Hepatocyte (in vitro differentiated cells): ENCODE measurements at regions not wholly inside any gene's neighbourhood (a gene's known extent, or its start where the extent isn't known, plus 50 kb on each side); places are given as distances from the start of the nearest gene placed in this dataset.

ENCODE experiments used
- DNase-seq: peaks from one replicate; pipeline ENCODE4 v3.0.0-alpha.2; 2016; ENCODE audit warnings: low spot score
- H2AFZ ChIP-seq: fragments of 200-600 bp; sonication (generic); 2 replicates; pipeline ENCODE4 v1.6.0; 2016; ENCODE audit warnings: antibody characterized with exemption, mild to moderate bottlenecking
- H3K27ac ChIP-seq: fragments of 200-600 bp; sonication (generic); 2 replicates; pipeline ENCODE4 v1.5.1; 2016; ENCODE audit warnings: mild to moderate bottlenecking
- H3K27me3 ChIP-seq: fragments of 200-600 bp; sonication (generic); 2 replicates; pipeline ENCODE4 v1.6.1; 2016
- H3K36me3 ChIP-seq: fragments of 200-600 bp; sonication (generic); replicated peaks from 2 replicates; pipeline ENCODE4 v1.5.1; 2016; ENCODE audit warnings: low read depth; ENCODE audit not compliant: insufficient read depth
- H3K4me1 ChIP-seq: fragments of 200-600 bp; sonication (generic); 2 replicates; pipeline ENCODE4 v1.5.1; 2016; ENCODE audit warnings: mild to moderate bottlenecking, moderate library complexity; ENCODE audit not compliant: insufficient read depth
- H3K4me2 ChIP-seq: fragments of 200-600 bp; sonication (generic); 2 replicates; pipeline ENCODE4 v1.6.0; 2016
- H3K4me3 ChIP-seq: fragments of 200-600 bp; sonication (generic); 2 replicates; pipeline ENCODE4 v1.5.1; 2016; ENCODE audit warnings: mild to moderate bottlenecking
- H3K79me2 ChIP-seq: fragments of 200-600 bp; sonication (generic); 2 replicates; pipeline ENCODE4 v1.6.0; 2017; ENCODE audit warnings: mild to moderate bottlenecking
- H3K9me2 ChIP-seq: fragments of 200-600 bp; sonication (generic); replicated peaks from 2 replicates; pipeline ENCODE4 v1.6.0; 2017; ENCODE audit warnings: mild to moderate bottlenecking; ENCODE audit not compliant: insufficient read depth
- H3K9me3 ChIP-seq: fragments of 200-600 bp; sonication (generic); 2 replicates; pipeline ENCODE4 v1.5.1; 2016; ENCODE audit warnings: low read depth, mild to moderate bottlenecking
- H4K20me1 ChIP-seq: fragments of 200-600 bp; sonication (generic); 2 replicates; pipeline ENCODE4 v1.6.0; 2016; ENCODE audit warnings: mild to moderate bottlenecking; ENCODE audit not compliant: insufficient read depth, poor library complexity, severe bottlenecking
- CTCF ChIP-seq: fragments of 200-600 bp; sonication (generic); IDR thresholded peaks from 2 replicates; pipeline ENCODE4 v1.5.1; 2016; ENCODE audit warnings: antibody characterized with exemption, mild to moderate bottlenecking; ENCODE audit not compliant: poor library complexity
- EZH2 ChIP-seq: fragments of 200-600 bp; sonication (generic); IDR thresholded peaks from 2 replicates; pipeline ENCODE4 v1.6.1; 2016; ENCODE audit warnings: antibody characterized with exemption, mild to moderate bottlenecking, borderline replicate concordance
- EZH2phosphoT487 ChIP-seq: fragments of 200-600 bp; sonication (generic); IDR thresholded peaks from one replicate; pipeline ENCODE4 v1.6.1; 2018; ENCODE audit warnings: antibody characterized with exemption, mild to moderate bottlenecking, low read depth, moderate library complexity; ENCODE audit not compliant: unreplicated experiment, severe bottlenecking
- WGBS: methylation state at CpG from one replicate; pipeline ENCODE4 v1.1.6; 2016; ENCODE audit warnings: low lambda C conversion rate; ENCODE audit errors: missing lambda C conversion rate; 5-methylcytosine and 5-hydroxymethylcytosine counted together

GRCh38 chr3:117725314-117725713 lies 1015.7 kb downstream of the TUSC7 start:
- H3K4me2 ChIP-seq, result no peak overlapping the region
- no peaks in the 10 kb centered on the region for H3K9me2 ChIP-seq
- no peaks in the 10 kb centered on the region for H3K4me1 ChIP-seq
- no peaks in the 10 kb centered on the region for H3K79me2 ChIP-seq
- H4K20me1 ChIP-seq, result no peaks in the 10 kb centered on the region
- no peak for DNase-seq
- H3K4me3 ChIP-seq, result no peak overlapping the region
- TF ChIP-seq EZH2phosphoT487, result no peak
- no peak for TF ChIP-seq CTCF
- no peak for TF ChIP-seq EZH2
- no peaks in the 10 kb centered on the region for H3K9me3 ChIP-seq
- 96% methylated on average over 4 of the region's 4 CpGs for WGBS
- H3K27ac ChIP-seq, result no peak overlapping the region
- no peak overlapping the region for H2AFZ ChIP-seq
- no peaks in the 10 kb centered on the region for H3K27me3 ChIP-seq
- no peaks in the 10 kb centered on the region for H3K36me3 ChIP-seq

- Histone ChIP-seq H3K79me2 (no peaks in the 10 kb centered on the region), H3K9me3 (no peaks in the 10 kb centered on the region), H3K4me2 (no peak overlapping the region), H3K27me3 (no peaks in the 10 kb centered on the region), H3K27ac (no peak overlapping the region), H3K36me3 (no peaks in the 10 kb centered on the region), H3K4me1 (no peaks in the 10 kb centered on the region), H3K9me2 (no peaks in the 10 kb centered on the region), H2AFZ (no peak overlapping the region), H3K4me3 (no peak overlapping the region), H4K20me1 (no peaks in the 10 kb centered on the region)
- no peak for DNase-seq
- TF ChIP-seq EZH2 (no peak), CTCF (no peak), EZH2phosphoT487 (no peak)
Measured at GRCh38 chr3:117726776-117727175, 1017.2 kb downstream of the TUSC7 start.

- Histone ChIP-seq H3K4me1 (no peaks in the 10 kb centered on the region), H3K27me3 (no peaks in the 10 kb centered on the region), H3K27ac (no peak overlapping the region), H4K20me1 (no peaks in the 10 kb centered on the region), H3K9me3 (no peaks in the 10 kb centered on the region), H3K36me3 (no peaks in the 10 kb centered on the region), H2AFZ (no peak overlapping the region), H3K4me3 (no peak overlapping the region), H3K9me2 (no peaks in the 10 kb centered on the region), H3K79me2 (no peaks in the 10 kb centered on the region), H3K4me2 (no peak overlapping the region)
- no peak for DNase-seq
- WGBS, result 93% methylated on average over 1 of the region's 1 CpG
- TF ChIP-seq EZH2phosphoT487, result no peak
- TF ChIP-seq CTCF, result no peak
Measured at GRCh38 chr3:117728226-117728625, 1018.6 kb downstream of the TUSC7 start.

- TF ChIP-seq CTCF, result no peak
- TF ChIP-seq EZH2, result no peak
- no peak for TF ChIP-seq EZH2phosphoT487
- DNase-seq, result no peak
- Histone ChIP-seq H4K20me1 (no peaks in the 10 kb centered on the region), H3K4me1 (no peaks in the 10 kb centered on the region), H2AFZ (no peak overlapping the region), H3K4me2 (no peak overlapping the region), H3K79me2 (no peaks in the 10 kb centered on the region), H3K27me3 (no peaks in the 10 kb centered on the region), H3K4me3 (no peak overlapping the region), H3K27ac (no peak overlapping the region), H3K9me2 (no peaks in the 10 kb centered on the region), H3K9me3 (no peaks in the 10 kb centered on the region), H3K36me3 (no peaks in the 10 kb centered on the region)
- 86% methylated on average over 3 of the region's 3 CpGs for WGBS
Measured at GRCh38 chr3:117734496-117734895, 1024.9 kb downstream of the TUSC7 start.
